Erythroblast (primary cell): ENCODE measurements at regions not wholly inside any gene's neighbourhood (a gene's known extent, or its start where the extent isn't known, plus 50 kb on each side); places are given as distances from the start of the nearest gene placed in this dataset.

Source experiments
- GATA1 ChIP-seq: IDR thresholded peaks from 2 replicates; pipeline ENCODE4 v1.6.1; 2011; ENCODE audit warnings: low read depth, mild to moderate bottlenecking, control low read depth, low read length, moderate library complexity
- POLR2A ChIP-seq: IDR thresholded peaks from 2 replicates; pipeline ENCODE4 v1.6.1; 2011; ENCODE audit warnings: mild to moderate bottlenecking, low read length

DNA sequence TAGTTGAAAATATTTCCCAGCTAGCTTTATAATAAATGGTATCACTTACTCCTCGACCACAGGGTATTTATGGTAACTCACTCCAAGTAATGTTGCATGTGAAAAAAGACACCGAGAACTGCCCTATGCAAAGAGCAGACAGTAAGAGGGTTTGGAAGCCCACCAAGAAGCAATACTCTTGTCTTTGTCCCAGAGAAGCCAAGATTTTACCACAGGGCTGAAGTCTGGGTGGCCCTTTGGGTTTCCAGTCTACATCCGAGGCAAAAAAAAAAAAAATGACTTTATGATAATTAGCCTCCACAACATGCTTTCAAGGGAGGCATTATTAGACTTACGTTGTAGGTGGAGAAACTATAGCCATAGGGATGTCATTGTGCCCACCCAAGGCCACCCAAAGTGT lies 83.6 kb downstream of the CCDC34 start:
- TF ChIP-seq POLR2A (no peak), GATA1 (no peak)
